Kidney (tissue), 13 donors: ENCODE measurements at regions not wholly inside any gene's neighbourhood (a gene's known extent, or its start where the extent isn't known, plus 50 kb on each side); places are given as distances from the start of the nearest gene placed in this dataset.

Experiments
- DNase-seq, 5 donors: peaks; one replicate each; pipeline ENCODE4 v3.0.0-alpha.2; 2013 to 2020
- FAIRE-seq: peaks from 2 replicates; lab custom pipeline; 2012; peaks lifted over from hg19 to GRCh38; lab: Jason Lieb, UNC
- H3K27ac ChIP-seq, 2 donors: one replicate each; pipeline ENCODE4 v1.7.0; 2013; ENCODE audit warnings: low read depth in 2 of 2, low read length in 2 of 2, inconsistent platforms in 1 of 2
- H3K27me3 ChIP-seq: one replicate; pipeline ENCODE4 v1.7.1; 2013; ENCODE audit warnings: low read length, inconsistent platforms; ENCODE audit not compliant: control insufficient read depth, insufficient read depth
- H3K36me3 ChIP-seq, 3 donors: one replicate each; pipeline versions ENCODE4 v1.7.0 to v1.7.1; 2013; ENCODE audit warnings: low read length in 3 of 3, control low read depth in 1 of 3, inconsistent platforms in 1 of 3; ENCODE audit not compliant: insufficient read depth in 3 of 3, control insufficient read depth in 2 of 3
- H3K4me1 ChIP-seq, 3 donors: one replicate each; pipeline versions ENCODE4 v1.7.0 to v1.7.1; 2013; ENCODE audit warnings: low read length in 3 of 3, inconsistent platforms in 1 of 3, low read depth in 1 of 3; ENCODE audit not compliant: control insufficient read depth in 2 of 3, insufficient read depth in 2 of 3
- H3K4me3 ChIP-seq, 3 donors: one replicate each; pipeline versions ENCODE4 v1.7.0 to v1.8.1; 2013; ENCODE audit warnings: low read length in 3 of 3, control low read depth in 1 of 3, inconsistent platforms in 1 of 3
- H3K9ac ChIP-seq, 3 donors: one replicate each; pipeline versions ENCODE4 v1.7.0 to v1.7.1; 2013; ENCODE audit warnings: low read length in 3 of 3, control low read depth in 1 of 3, inconsistent platforms in 1 of 3
- H3K9me3 ChIP-seq, 3 donors: one replicate each; pipeline versions ENCODE4 v1.7.0 to v1.7.1; 2013; ENCODE audit warnings: low read length in 3 of 3, control low read depth in 1 of 3, inconsistent platforms in 1 of 3; ENCODE audit not compliant: control insufficient read depth in 2 of 3, insufficient read depth in 1 of 3
- CTCF ChIP-seq: IDR thresholded peaks from 3 replicates; pipeline ENCODE4 v1.5.1; 2012; ENCODE audit warnings: mild to moderate bottlenecking, moderate library complexity, borderline replicate concordance; ENCODE audit not compliant: insufficient read depth; ENCODE audit errors: extremely low read depth
- intact Hi-C: fragments of 100-400 bp; cut with DNase I; formaldehyde crosslinking; loops from one replicate; pipeline ENCODE4 v1.11.1; 2022
- donor health status: control.
- donor health status: control.
- donor health status: control.
- donor health status: control.
- donor health status: control.
- donor health status: DM: yes; HTN: yes; CAD: no.
- donor health status: Normal renal cell carcinoma (clear cell type).

GRCh38 chr12:89984846-89985245 lies 276.2 kb upstream of the ATP2B1 start:
- Histone ChIP-seq H3K4me1 (peaks cover 2 to 3% (median 2%) of the 10 kb centered on the region in 3 donors), H3K9me3 (no peaks in the 10 kb centered on the region), H3K27ac (no peak overlapping the region), H3K36me3 (no peaks in the 10 kb centered on the region), H3K27me3 (no peaks in the 10 kb centered on the region), H3K4me3 (no peak overlapping the region), H3K9ac (no peak overlapping the region)
- DNase-seq (peak in 1 of 5 donors; percentile 42), FAIRE-seq (no peak)
- intact Hi-C loops = no loop called here
- no peak for TF ChIP-seq CTCF

GRCh38 chr12:89983622-89984021 lies 275.0 kb upstream of the ATP2B1 start:
- Histone ChIP-seq H3K4me3 (no peak overlapping the region), H3K27me3 (no peaks in the 10 kb centered on the region), H3K9me3 (no peaks in the 10 kb centered on the region), H3K27ac (no peak overlapping the region), H3K4me1 (peaks cover 2 to 3% (median 2%) of the 10 kb centered on the region in 3 donors), H3K9ac (no peak overlapping the region), H3K36me3 (no peaks in the 10 kb centered on the region)
- intact Hi-C loops = no loop called here
- no peak for DNase-seq
- no peak for TF ChIP-seq CTCF
- FAIRE-seq = no peak

GRCh38 chr12:89980236-89980635 lies 271.6 kb upstream of the ATP2B1 start:
- H3K27ac ChIP-seq = no peak overlapping the region
- no peaks in the 10 kb centered on the region for H3K9me3 ChIP-seq
- no peaks in the 10 kb centered on the region for H3K4me1 ChIP-seq
- intact Hi-C loops = no loop called here
- no peak overlapping the region for H3K9ac ChIP-seq
- H3K36me3 ChIP-seq = no peaks in the 10 kb centered on the region
- no peak overlapping the region for H3K4me3 ChIP-seq
- TF ChIP-seq CTCF = no peak
- H3K27me3 ChIP-seq = no peaks in the 10 kb centered on the region
- FAIRE-seq (no peak), DNase-seq (peak in 4 of 5 donors; percentile 14 to 80 (median 60))

GRCh38 chr12:89977405-89978085 lies 268.9 kb upstream of the ATP2B1 start:
- H3K9me3 ChIP-seq = no peaks in the 10 kb centered on the region
- FAIRE-seq = no peak
- no peak overlapping the region for H3K27ac ChIP-seq
- H3K4me1 ChIP-seq = no peaks in the 10 kb centered on the region
- intact Hi-C loops = no loop called here
- no peak for DNase-seq
- H3K36me3 ChIP-seq = no peaks in the 10 kb centered on the region
- H3K27me3 ChIP-seq = no peaks in the 10 kb centered on the region
- no peak overlapping the region for H3K4me3 ChIP-seq
- no peak for TF ChIP-seq CTCF
- no peak overlapping the region for H3K9ac ChIP-seq
